ENCODE measurements at regions not wholly inside any gene's neighbourhood (a gene's known extent, or its start where the extent isn't known, plus 50 kb on each side); places are given as distances from the start of the nearest gene placed in this dataset.

- no peak for TF ChIP-seq POLR2AphosphoS5 (IDR thresholded peaks at IDR 0.05)
- no peak for TF ChIP-seq POLR2A (IDR thresholded peaks at IDR 0.05)
- TF ChIP-seq CTCF (IDR thresholded peaks at IDR 0.05): no peak
These were observed 106.4 kb downstream of the CTH start for GRCh38 chr1:70517444-70517843.
